Upper lobe of right lung (tissue), 1 donor: ENCODE measurements at regions not wholly inside any gene's neighbourhood (a gene's known extent, or its start where the extent isn't known, plus 50 kb on each side); places are given as distances from the start of the nearest gene placed in this dataset.

Source experiments
- ATAC-seq: fragments of 200-7000 bp; cut with Tn5 transposase; one replicate; pipeline ENCODE4 v1.9.1; 2020; ENCODE audit warnings: mild to moderate bottlenecking, moderate library complexity
- DNase-seq: peaks from one replicate; pipeline ENCODE4 v3.0.0-alpha.2; 2020
- H3K27ac ChIP-seq: fragments of 200-600 bp; one replicate; pipeline ENCODE4 v1.8.0; 2022
- H3K27me3 ChIP-seq: fragments of 200-600 bp; one replicate; pipeline ENCODE4 v1.8.0; 2022; ENCODE audit warnings: mild to moderate bottlenecking
- H3K36me3 ChIP-seq: fragments of 200-600 bp; one replicate; pipeline ENCODE4 v1.8.0; 2022
- H3K4me1 ChIP-seq: fragments of 200-600 bp; one replicate; pipeline ENCODE4 v1.8.0; 2022
- H3K4me3 ChIP-seq: fragments of 200-600 bp; one replicate; pipeline ENCODE4 v1.8.0; 2022; ENCODE audit warnings: mild to moderate bottlenecking
- H3K9me3 ChIP-seq: fragments of 200-600 bp; one replicate; pipeline ENCODE4 v1.8.0; 2022
- intact Hi-C: fragments of 100-400 bp; cut with DNase I; formaldehyde crosslinking; loops from one replicate; pipeline ENCODE4 v1.11.0; 2022
- TF ChIP-seq, protein P1 (sequence below): fragments of 200-600 bp; IDR thresholded peaks from one replicate; pipeline ENCODE4 v1.8.0; 2022; ENCODE audit warnings: antibody characterized with exemption
- donor health status: DM: no; HTN: yes; CAD: no; lungs with severe emphysema.

DNA sequence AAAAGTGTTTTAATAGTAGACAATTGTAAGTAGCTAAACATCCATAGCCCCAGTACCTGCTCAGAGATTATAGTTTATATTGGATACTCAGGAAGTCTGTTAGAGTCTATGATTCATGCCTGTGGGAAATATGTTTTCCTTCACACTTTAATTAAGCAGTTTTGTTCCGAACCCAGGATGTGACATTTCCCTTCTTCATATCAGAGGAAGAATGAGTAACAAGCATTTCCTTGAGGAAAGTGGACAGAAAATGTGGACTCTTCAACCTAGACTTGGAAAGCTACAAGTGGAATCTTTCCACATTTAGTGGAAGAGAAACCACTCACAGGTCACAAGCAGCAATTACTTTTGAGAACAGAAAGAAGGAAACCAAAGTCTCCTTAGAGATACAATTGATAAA, 419.4 kb downstream of the C4orf33 start:
- DNase-seq = no peak
- ATAC-seq = no peak
- Histone ChIP-seq H3K4me3 (no peak overlapping the region), H3K27ac (no peak overlapping the region), H3K9me3 (no peaks in the 10 kb centered on the region), H3K36me3 (no peaks in the 10 kb centered on the region), H3K27me3 (no peaks in the 10 kb centered on the region), H3K4me1 (no peaks in the 10 kb centered on the region)
- TF ChIP-seq, protein P1, sequence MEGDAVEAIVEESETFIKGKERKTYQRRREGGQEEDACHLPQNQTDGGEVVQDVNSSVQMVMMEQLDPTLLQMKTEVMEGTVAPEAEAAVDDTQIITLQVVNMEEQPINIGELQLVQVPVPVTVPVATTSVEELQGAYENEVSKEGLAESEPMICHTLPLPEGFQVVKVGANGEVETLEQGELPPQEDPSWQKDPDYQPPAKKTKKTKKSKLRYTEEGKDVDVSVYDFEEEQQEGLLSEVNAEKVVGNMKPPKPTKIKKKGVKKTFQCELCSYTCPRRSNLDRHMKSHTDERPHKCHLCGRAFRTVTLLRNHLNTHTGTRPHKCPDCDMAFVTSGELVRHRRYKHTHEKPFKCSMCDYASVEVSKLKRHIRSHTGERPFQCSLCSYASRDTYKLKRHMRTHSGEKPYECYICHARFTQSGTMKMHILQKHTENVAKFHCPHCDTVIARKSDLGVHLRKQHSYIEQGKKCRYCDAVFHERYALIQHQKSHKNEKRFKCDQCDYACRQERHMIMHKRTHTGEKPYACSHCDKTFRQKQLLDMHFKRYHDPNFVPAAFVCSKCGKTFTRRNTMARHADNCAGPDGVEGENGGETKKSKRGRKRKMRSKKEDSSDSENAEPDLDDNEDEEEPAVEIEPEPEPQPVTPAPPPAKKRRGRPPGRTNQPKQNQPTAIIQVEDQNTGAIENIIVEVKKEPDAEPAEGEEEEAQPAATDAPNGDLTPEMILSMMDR = no peak
- intact Hi-C loops = no loop called here

DNA sequence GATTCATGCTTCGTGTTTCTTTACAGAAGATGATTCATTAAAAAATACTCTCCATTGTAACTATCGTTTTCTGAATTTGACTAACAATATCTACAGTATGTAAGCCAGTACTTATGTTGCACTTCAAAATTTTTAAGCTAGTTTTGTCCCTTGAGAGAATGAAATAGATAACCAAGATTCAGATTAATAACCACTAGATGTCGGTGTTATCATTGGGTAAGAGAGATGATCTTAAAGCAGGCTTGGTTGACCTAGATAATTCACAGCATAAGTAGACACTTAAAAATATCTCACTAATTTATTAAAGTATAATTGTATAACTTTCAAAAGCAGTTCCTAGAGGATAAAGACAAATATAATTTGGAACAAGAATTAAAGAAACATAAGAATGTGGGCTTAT, 430.9 kb downstream of the C4orf33 start:
- no peaks in the 10 kb centered on the region for H3K4me1 ChIP-seq
- no peaks in the 10 kb centered on the region for H3K36me3 ChIP-seq
- TF ChIP-seq, protein P1 = peak; percentile 48
- no peaks in the 10 kb centered on the region for H3K27me3 ChIP-seq
- ATAC-seq (peak; percentile 63), DNase-seq (no peak)
- H3K27ac ChIP-seq = no peak overlapping the region
- H3K4me3 ChIP-seq = no peak overlapping the region
- no peaks in the 10 kb centered on the region for H3K9me3 ChIP-seq
- intact Hi-C loops = no loop called here

DNA sequence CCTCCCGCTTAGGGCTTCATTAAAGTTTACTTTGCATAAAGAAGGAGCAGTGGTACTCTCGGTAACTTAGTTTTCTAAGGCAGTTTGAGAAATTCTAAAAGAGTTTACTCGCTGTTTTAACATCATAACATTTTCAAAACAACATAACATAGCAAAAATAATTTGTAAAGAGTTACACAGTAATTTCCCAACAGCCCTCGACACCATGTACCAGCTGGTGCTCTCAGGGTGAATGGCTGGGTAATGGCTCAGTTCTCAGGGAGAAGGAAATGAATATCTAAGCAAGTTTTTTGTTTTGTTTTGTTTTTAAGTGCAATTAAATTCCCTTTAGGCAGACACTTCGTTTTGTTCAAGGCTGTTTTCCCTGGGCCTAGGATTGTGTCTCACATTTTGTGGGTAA, 435.3 kb downstream of the C4orf33 start:
- no peak for DNase-seq
- TF ChIP-seq, protein P1 = no peak

DNA sequence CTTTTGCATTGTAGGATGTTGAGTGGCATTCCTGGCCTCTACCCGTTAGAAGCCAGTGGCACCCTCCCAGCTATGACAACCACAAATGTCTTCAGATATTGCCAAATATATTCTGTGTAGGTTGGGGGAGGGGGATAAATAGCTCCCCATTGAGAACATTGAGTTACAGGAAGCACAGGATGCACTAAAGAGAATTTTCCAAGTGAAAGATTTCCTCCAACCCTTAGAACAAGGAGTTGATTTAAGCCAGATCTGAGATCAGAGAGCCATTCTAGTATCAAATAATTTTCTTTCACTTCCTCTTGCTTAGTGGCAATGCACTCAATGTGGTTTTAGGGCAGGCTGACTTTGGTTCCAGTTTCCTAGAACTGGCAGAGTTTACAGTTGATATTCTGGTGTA, 436.6 kb downstream of the C4orf33 start:
- TF ChIP-seq, protein P1 = no peak
- Histone ChIP-seq H3K4me3 (no peak overlapping the region), H3K9me3 (no peaks in the 10 kb centered on the region), H3K36me3 (no peaks in the 10 kb centered on the region), H3K27me3 (no peaks in the 10 kb centered on the region), H3K4me1 (no peaks in the 10 kb centered on the region), H3K27ac (no peak overlapping the region)
- peak; percentile 72 for ATAC-seq
- intact Hi-C loops = no loop called here
- no peak for DNase-seq

More for the DNA sequence above, 435.3 kb downstream of the C4orf33 start:
- no peaks in the 10 kb centered on the region for H3K36me3 ChIP-seq
- no peaks in the 10 kb centered on the region for H3K27me3 ChIP-seq
- no peak for ATAC-seq
- H3K9me3 ChIP-seq = no peaks in the 10 kb centered on the region
- H3K27ac ChIP-seq = no peak overlapping the region
- H3K4me1 ChIP-seq = no peaks in the 10 kb centered on the region
- intact Hi-C loops = no loop called here
- no peak overlapping the region for H3K4me3 ChIP-seq

DNA sequence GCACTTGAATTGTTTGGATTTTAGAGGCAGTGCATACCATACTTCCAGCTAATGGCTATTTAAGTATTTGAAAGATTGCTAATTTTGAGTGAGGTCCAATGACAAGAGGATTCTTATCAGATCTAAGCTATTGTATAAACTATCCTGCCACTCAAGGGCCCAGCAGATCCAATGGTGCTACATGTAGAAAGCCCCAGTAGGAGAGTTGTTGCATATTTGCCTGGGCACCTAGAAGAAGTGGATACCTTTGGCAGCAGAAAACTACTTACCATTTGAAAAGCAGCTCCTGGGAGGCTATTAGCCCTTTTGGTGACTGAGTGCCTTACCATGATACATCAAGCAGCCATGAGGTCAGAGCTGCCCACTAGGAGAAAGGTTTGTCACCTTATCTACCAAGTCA, 447.3 kb downstream of the C4orf33 start:
- peak; percentile 90 for ATAC-seq
- H3K27ac ChIP-seq = no peak overlapping the region
- H3K36me3 ChIP-seq = no peaks in the 10 kb centered on the region
- intact Hi-C loops = no loop called here
- H3K27me3 ChIP-seq = no peaks in the 10 kb centered on the region
- peaks cover 10% of the 10 kb centered on the region for H3K4me1 ChIP-seq
- no peak for DNase-seq
- TF ChIP-seq, protein P1 = no peak
- no peak overlapping the region for H3K4me3 ChIP-seq
- no peaks in the 10 kb centered on the region for H3K9me3 ChIP-seq

DNA sequence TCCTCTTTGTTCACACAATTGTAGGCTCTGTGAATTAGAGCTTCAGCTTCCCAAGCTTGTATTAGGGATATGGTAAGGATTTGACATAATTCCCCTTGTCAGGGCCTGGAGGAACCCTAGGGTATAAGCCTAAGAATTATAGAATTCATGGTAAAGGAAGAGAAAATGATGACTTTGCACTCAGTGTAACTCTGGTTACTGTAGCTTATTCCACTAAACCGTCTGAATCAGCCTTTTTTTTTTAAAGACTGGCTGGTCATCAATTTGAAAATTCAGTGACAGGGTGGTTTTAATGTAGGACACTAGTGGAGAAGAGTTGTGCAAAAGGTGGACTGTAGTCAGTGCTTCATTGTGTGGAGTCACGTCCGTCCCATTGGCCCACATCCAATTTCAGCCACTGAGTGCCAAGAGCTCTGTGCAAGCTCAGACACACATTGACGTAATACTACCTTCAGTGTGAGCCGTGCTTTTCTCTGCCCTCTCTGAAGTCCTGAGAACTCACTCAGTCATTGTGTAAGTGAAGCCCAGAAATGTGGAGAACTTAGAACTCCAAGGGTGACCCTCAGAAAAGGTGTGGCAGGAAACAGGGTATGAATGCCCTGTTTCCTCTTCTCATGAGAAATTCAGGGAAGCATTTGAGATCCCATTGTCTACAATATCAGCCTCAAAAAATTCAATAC, 449.8 kb downstream of the C4orf33 start:
- DNase-seq (peak; percentile 71), ATAC-seq (peak; percentile 83)
- intact Hi-C loops = no loop called here
- Histone ChIP-seq H3K27ac (peak overlapping the region; percentile 14), H3K36me3 (no peaks in the 10 kb centered on the region), H3K9me3 (no peaks in the 10 kb centered on the region), H3K27me3 (no peaks in the 10 kb centered on the region), H3K4me3 (no peak overlapping the region), H3K4me1 (peaks cover 10% of the 10 kb centered on the region)
- TF ChIP-seq, protein P1 = no peak
